ENCODE measurements at regions not wholly inside any gene's neighbourhood (a gene's known extent, or its start where the extent isn't known, plus 50 kb on each side); places are given as distances from the start of the nearest gene placed in this dataset.

GRCh38 chr3:35336601-35337000 is 302.7 kb upstream of the ARPP21 start:
- intact Hi-C loops (cut with micrococcal nuclease; ENCODE audit: unreplicated experiment): no loop called here
- Mint-ChIP-seq H3K4me1 (ENCODE audit: low read depth, unreplicated experiment) (no peaks in the 10 kb centered on the region), H3K27ac (ENCODE audit: unreplicated experiment) (no peak overlapping the region), H3K36me3 (ENCODE audit: insufficient read depth, unreplicated experiment) (no peaks in the 10 kb centered on the region), H3K9me3 (ENCODE audit: unreplicated experiment) (no peaks in the 10 kb centered on the region), H3K4me3 (ENCODE audit: unreplicated experiment) (no peak overlapping the region), H3K27me3 (ENCODE audit: insufficient read depth, unreplicated experiment) (no peaks in the 10 kb centered on the region)
- no TSS peak for BruUV-seq (replicated peaks)
- Histone ChIP-seq H3K4me1 (no peaks in the 10 kb centered on the region), H3K27me3 (replicated peaks; ENCODE audit: control insufficient read depth, insufficient read depth, low read length) (no peaks in the 10 kb centered on the region), H3K36me3 (ENCODE audit: control insufficient read depth, insufficient read depth, low read length) (no peaks in the 10 kb centered on the region), H3K9me3 (no peaks in the 10 kb centered on the region), H3K4me3 (ENCODE audit: low read depth, low read length) (no peak overlapping the region)
- DNase-seq: no peak
- TF ChIP-seq CTCF (IDR thresholded peaks at IDR 0.05; ENCODE audit: insufficient read depth in 1 of 2, low read depth in 1 of 2, low read length in 1 of 2, severe bottlenecking in 1 of 2, unreplicated experiment in 1 of 2): no peak
- ChIA-PET CTCF (no interaction called here), POLR2A (no interaction called here)

GRCh38 chr3:35338186-35338585 is 301.1 kb upstream of the ARPP21 start:
- intact Hi-C loops (cut with micrococcal nuclease; ENCODE audit: unreplicated experiment): no loop called here
- no peak for DNase-seq
- no peak for TF ChIP-seq CTCF (IDR thresholded peaks at IDR 0.05; ENCODE audit: insufficient read depth in 1 of 2, low read depth in 1 of 2, low read length in 1 of 2, severe bottlenecking in 1 of 2, unreplicated experiment in 1 of 2)
- Mint-ChIP-seq H3K27ac (ENCODE audit: unreplicated experiment) (no peak overlapping the region), H3K36me3 (ENCODE audit: insufficient read depth, unreplicated experiment) (no peaks in the 10 kb centered on the region), H3K27me3 (ENCODE audit: insufficient read depth, unreplicated experiment) (no peaks in the 10 kb centered on the region), H3K9me3 (ENCODE audit: unreplicated experiment) (no peaks in the 10 kb centered on the region), H3K4me3 (ENCODE audit: unreplicated experiment) (no peak overlapping the region), H3K4me1 (ENCODE audit: low read depth, unreplicated experiment) (no peaks in the 10 kb centered on the region)
- no peak overlapping the region for H3K4me3 ChIP-seq (ENCODE audit: low read depth, low read length)
- ChIA-PET POLR2A (no interaction called here), CTCF (no interaction called here)
- no peaks in the 10 kb centered on the region for H3K9me3 ChIP-seq
- no peaks in the 10 kb centered on the region for H3K27me3 ChIP-seq (replicated peaks; ENCODE audit: control insufficient read depth, insufficient read depth, low read length)
- no peaks in the 10 kb centered on the region for H3K36me3 ChIP-seq (ENCODE audit: control insufficient read depth, insufficient read depth, low read length)
- no peaks in the 10 kb centered on the region for H3K4me1 ChIP-seq
- BruUV-seq (replicated peaks): no TSS peak

DNA sequence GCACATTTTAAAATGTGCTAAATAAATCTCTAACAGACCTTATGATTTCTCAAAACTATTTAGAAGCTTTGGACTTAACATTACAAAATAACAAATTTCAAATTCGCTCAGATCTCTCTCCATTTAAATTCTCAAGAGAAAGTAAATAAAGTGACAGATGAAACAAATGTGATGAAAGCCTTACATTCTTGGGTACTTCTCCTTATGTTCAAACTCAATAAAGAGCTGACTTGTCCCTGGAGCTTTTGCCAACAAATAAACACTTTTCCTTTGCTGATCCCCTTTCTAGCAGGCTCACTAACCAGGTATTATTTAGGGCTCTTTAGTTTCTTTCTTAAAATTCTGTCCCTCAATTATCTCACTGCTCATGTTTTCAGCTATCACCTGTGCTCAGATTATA is 259.1 kb upstream of the ARPP21 start:
- H3K27me3 ChIP-seq (replicated peaks; ENCODE audit: control insufficient read depth, insufficient read depth, low read length): no peaks in the 10 kb centered on the region
- BruUV-seq (replicated peaks): no TSS peak
- intact Hi-C loops (cut with micrococcal nuclease; ENCODE audit: unreplicated experiment): no loop called here

More for the DNA sequence above, 259.1 kb upstream of the ARPP21 start:
- POLR2A ChIA-PET: no interaction called here
- Histone ChIP-seq H3K4me3 (ENCODE audit: low read depth, low read length) (no peak overlapping the region), H3K4me1 (no peaks in the 10 kb centered on the region), H3K36me3 (ENCODE audit: control insufficient read depth, insufficient read depth, low read length) (no peaks in the 10 kb centered on the region), H3K9me3 (no peaks in the 10 kb centered on the region)
- Mint-ChIP-seq H3K9me3 (ENCODE audit: unreplicated experiment) (peaks cover 7% of the 10 kb centered on the region), H3K4me3 (ENCODE audit: unreplicated experiment) (no peak overlapping the region), H3K4me1 (ENCODE audit: low read depth, unreplicated experiment) (no peaks in the 10 kb centered on the region), H3K27ac (ENCODE audit: unreplicated experiment) (no peak overlapping the region), H3K36me3 (ENCODE audit: insufficient read depth, unreplicated experiment) (no peaks in the 10 kb centered on the region), H3K27me3 (ENCODE audit: insufficient read depth, unreplicated experiment) (no peaks in the 10 kb centered on the region)
- no peak for TF ChIP-seq CTCF (IDR thresholded peaks at IDR 0.05; ENCODE audit: insufficient read depth in 1 of 2, low read depth in 1 of 2, low read length in 1 of 2, severe bottlenecking in 1 of 2, unreplicated experiment in 1 of 2)
- no peak for DNase-seq
- CTCF ChIA-PET: no interaction called here

All from Caco-2 (cell line).